Nephron progenitor cell (in vitro differentiated cells): ENCODE measurements at regions not wholly inside any gene's neighbourhood (a gene's known extent, or its start where the extent isn't known, plus 50 kb on each side); places are given as distances from the start of the nearest gene placed in this dataset.
A peak's percentile ranks its signal among the peaks of the same experiment; 100 is the strongest.

ENCODE experiments used
- DNase-seq: peaks from one replicate; pipeline ENCODE4 v3.0.0; 2021
- H3K27ac Mint-ChIP-seq: 2 replicates; pipeline ENCODE4 v1.8.0; 2021; ENCODE audit warnings: mild to moderate bottlenecking, moderate library complexity, mixed read lengths
- H3K27me3 Mint-ChIP-seq: 2 replicates; pipeline ENCODE4 v1.8.0; 2021; ENCODE audit warnings: mild to moderate bottlenecking, low read depth, mixed read lengths; ENCODE audit not compliant: poor library complexity
- H3K36me3 Mint-ChIP-seq: 2 replicates; pipeline ENCODE4 v1.8.0; 2021; ENCODE audit warnings: low read depth, mixed read lengths
- H3K4me1 Mint-ChIP-seq: 2 replicates; pipeline ENCODE4 v1.8.0; 2021; ENCODE audit warnings: mixed read lengths
- H3K4me3 Mint-ChIP-seq: 2 replicates; pipeline ENCODE4 v1.8.0; 2021; ENCODE audit warnings: mild to moderate bottlenecking, moderate library complexity, mixed read lengths
- H3K9me3 Mint-ChIP-seq: 2 replicates; pipeline ENCODE4 v1.8.0; 2021; ENCODE audit warnings: mild to moderate bottlenecking, moderate library complexity, mixed read lengths
- TF ChIP-seq, protein P1 (sequence below): fragments of 200-600 bp; sonication (generic); IDR thresholded peaks from 2 replicates; pipeline ENCODE4 v1.5.0; 2021; ENCODE audit warnings: antibody characterized with exemption

- H3K4me3 Mint-ChIP-seq = no peak overlapping the region
- no peaks in the 10 kb centered on the region for H3K36me3 Mint-ChIP-seq
- TF ChIP-seq, protein P1, sequence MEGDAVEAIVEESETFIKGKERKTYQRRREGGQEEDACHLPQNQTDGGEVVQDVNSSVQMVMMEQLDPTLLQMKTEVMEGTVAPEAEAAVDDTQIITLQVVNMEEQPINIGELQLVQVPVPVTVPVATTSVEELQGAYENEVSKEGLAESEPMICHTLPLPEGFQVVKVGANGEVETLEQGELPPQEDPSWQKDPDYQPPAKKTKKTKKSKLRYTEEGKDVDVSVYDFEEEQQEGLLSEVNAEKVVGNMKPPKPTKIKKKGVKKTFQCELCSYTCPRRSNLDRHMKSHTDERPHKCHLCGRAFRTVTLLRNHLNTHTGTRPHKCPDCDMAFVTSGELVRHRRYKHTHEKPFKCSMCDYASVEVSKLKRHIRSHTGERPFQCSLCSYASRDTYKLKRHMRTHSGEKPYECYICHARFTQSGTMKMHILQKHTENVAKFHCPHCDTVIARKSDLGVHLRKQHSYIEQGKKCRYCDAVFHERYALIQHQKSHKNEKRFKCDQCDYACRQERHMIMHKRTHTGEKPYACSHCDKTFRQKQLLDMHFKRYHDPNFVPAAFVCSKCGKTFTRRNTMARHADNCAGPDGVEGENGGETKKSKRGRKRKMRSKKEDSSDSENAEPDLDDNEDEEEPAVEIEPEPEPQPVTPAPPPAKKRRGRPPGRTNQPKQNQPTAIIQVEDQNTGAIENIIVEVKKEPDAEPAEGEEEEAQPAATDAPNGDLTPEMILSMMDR = no peak
- no peak overlapping the region for H3K27ac Mint-ChIP-seq
- no peaks in the 10 kb centered on the region for H3K27me3 Mint-ChIP-seq
- DNase-seq = no peak
- H3K4me1 Mint-ChIP-seq = peaks cover 9% of the 10 kb centered on the region
- peaks cover 3% of the 10 kb centered on the region for H3K9me3 Mint-ChIP-seq
Observed at GRCh38 chr3:197392961-197393360, 94.5 kb upstream of the DLG1 start.

DNA sequence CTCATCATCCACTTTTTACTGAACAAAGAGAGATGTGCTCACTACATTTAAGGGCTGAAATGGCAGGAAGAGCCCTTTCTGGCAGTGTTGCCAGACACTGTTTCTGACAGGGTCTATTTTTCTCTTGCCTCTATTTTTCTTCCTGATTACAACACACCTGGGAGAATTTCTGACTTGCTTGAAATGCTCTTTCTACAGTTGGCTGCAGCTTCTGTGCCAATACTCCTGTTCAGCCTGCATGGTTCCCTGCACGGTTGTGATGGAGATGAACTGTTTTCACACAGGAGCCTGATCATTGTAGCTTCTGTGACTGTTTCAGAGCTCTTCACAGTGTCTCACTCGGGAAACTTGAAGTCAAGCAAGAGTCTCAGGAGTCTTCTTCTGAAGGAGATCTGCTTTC lies 83.0 kb upstream of the DLG1 start:
- DNase-seq = no peak
- TF ChIP-seq, protein P1 = no peak
- peak overlapping the region; percentile 2 for H3K27ac Mint-ChIP-seq
- H3K27me3 Mint-ChIP-seq = no peaks in the 10 kb centered on the region
- no peaks in the 10 kb centered on the region for H3K36me3 Mint-ChIP-seq
- no peak overlapping the region for H3K4me3 Mint-ChIP-seq
- H3K9me3 Mint-ChIP-seq = no peaks in the 10 kb centered on the region
- peaks cover 48% of the 10 kb centered on the region for H3K4me1 Mint-ChIP-seq

- Mint-ChIP-seq H3K4me1 (peaks cover 48% of the 10 kb centered on the region), H3K36me3 (no peaks in the 10 kb centered on the region), H3K4me3 (no peak overlapping the region), H3K9me3 (no peaks in the 10 kb centered on the region), H3K27me3 (no peaks in the 10 kb centered on the region), H3K27ac (peak overlapping the region; percentile 57)
- peak; percentile 36 for DNase-seq
- TF ChIP-seq, protein P1 = no peak
Observed at GRCh38 chr3:197380786-197381185, 82.4 kb upstream of the DLG1 start.

- Mint-ChIP-seq H3K4me3 (no peak overlapping the region), H3K27me3 (no peaks in the 10 kb centered on the region), H3K9me3 (no peaks in the 10 kb centered on the region), H3K36me3 (no peaks in the 10 kb centered on the region), H3K27ac (peak overlapping the region; percentile 82), H3K4me1 (peaks cover 58% of the 10 kb centered on the region)
- no peak for DNase-seq
- TF ChIP-seq, protein P1 = no peak
Observed at GRCh38 chr3:197378985-197379718, 80.7 kb upstream of the DLG1 start.

GRCh38 chr3:197376735-197377555 lies 78.5 kb upstream of the DLG1 start:
- H3K36me3 Mint-ChIP-seq = no peaks in the 10 kb centered on the region
- peaks cover 80% of the 10 kb centered on the region for H3K4me1 Mint-ChIP-seq
- no peak for DNase-seq
- H3K4me3 Mint-ChIP-seq = no peak overlapping the region
- H3K27me3 Mint-ChIP-seq = no peaks in the 10 kb centered on the region
- TF ChIP-seq, protein P1 = no peak
- no peak overlapping the region for H3K27ac Mint-ChIP-seq
- no peaks in the 10 kb centered on the region for H3K9me3 Mint-ChIP-seq
